HCT116 (cell line): ENCODE measurements at regions not wholly inside any gene's neighbourhood (a gene's known extent, or its start where the extent isn't known, plus 50 kb on each side); places are given as distances from the start of the nearest gene placed in this dataset.

ENCODE experiments used
- ATAC-seq: fragments of 200-7000 bp; cut with Tn5 transposase; 2 replicates; pipeline ENCODE4 v1.9.1; 2020; ENCODE audit warnings: mild to moderate bottlenecking, moderate library complexity
- BruUV-seq: library from RNA; stranded (reverse); fragments of 400-500 nt; replicated peaks from 2 replicates; lab custom pipeline; 2021; lab: Mats Ljungman, UMichigan
- CTCF ChIA-PET: fragments of 300-600 bp; sonication (Branson Sonifier 250); formaldehyde crosslinking; loops from one replicate; lab custom pipeline; 2021; ENCODE audit warnings: antibody characterized with exemption; lab: Charles Lee
- POLR2A ChIA-PET: fragments of 300-600, 350-600 bp; sonication (Branson Sonifier 250); formaldehyde crosslinking; loops from one replicate; lab custom pipeline; 2021; ENCODE audit warnings: antibody characterized with exemption; lab: Charles Lee
- RAD21 ChIA-PET, 2 experiments: fragments of 300-600 bp; sonication (Branson Sonifier 250); formaldehyde crosslinking; loops; one replicate each; lab custom pipeline; 2023; ENCODE audit warnings: low total read pairs in 2 of 2; ENCODE audit not compliant: uncharacterized antibody in 2 of 2, unreplicated experiment in 2 of 2, low non-redundant PET in 1 of 2; lab: Charles Lee
- DNase-seq: peaks from one replicate; pipeline ENCODE4 v3.0.0-alpha.2; 2010; ENCODE audit warnings: low read depth, low spot score
- H2AFZ ChIP-seq: fragments of 200-600 bp; shearing (Covaris generic), sonication (generic); 2 replicates; pipeline ENCODE4 v1.6.1; 2017; ENCODE audit warnings: low read depth, mixed run types, mixed read lengths, antibody characterized with exemption, low read length; ENCODE audit not compliant: poor library complexity, severe bottlenecking
- H3K27ac ChIP-seq: 2 replicates; pipeline ENCODE4 v1.5.1; 2012; ENCODE audit warnings: low read depth, low read length
- H3K27me3 ChIP-seq: fragments of 200-600 bp; sonication (generic); 2 replicates; pipeline ENCODE4 v1.6.1; 2016; ENCODE audit warnings: mixed run types, low read length, mixed read lengths; ENCODE audit not compliant: insufficient read depth
- H3K36me3 ChIP-seq, 2 experiments: fragments of 200-500 bp in 1 of 2; fragments of 200-600 bp in 1 of 2; sonication (Bioruptor generic) in 1 of 2; sonication (generic) in 1 of 2; 2 replicates each; pipeline versions ENCODE4 v1.5.1 to v1.6.1; 2014 to 2016; ENCODE audit warnings: low read length in 2 of 2, inconsistent platforms in 1 of 2, mixed read lengths in 1 of 2, mixed run types in 1 of 2; ENCODE audit not compliant: insufficient read depth in 2 of 2, control insufficient read depth in 1 of 2
- H3K4me1 ChIP-seq, 2 experiments: fragments of 200-600 bp in 1 of 2; sonication (generic) in 1 of 2; 2 replicates each; pipeline versions ENCODE4 v1.5.1 to v1.6.1; 2012 to 2017; ENCODE audit warnings: low read length in 2 of 2, inconsistent platforms in 1 of 2, mild to moderate bottlenecking in 1 of 2, mixed read lengths in 1 of 2, mixed run types in 1 of 2, moderate library complexity in 1 of 2; ENCODE audit not compliant: insufficient read depth in 2 of 2, control insufficient read depth in 1 of 2
- H3K4me2 ChIP-seq: fragments of 200-600 bp; sonication (generic); 2 replicates; pipeline ENCODE4 v1.6.1; 2017; ENCODE audit warnings: mixed run types, low read length, mixed read lengths
- H3K4me3 ChIP-seq, 2 experiments: fragments of 200-600 bp in 1 of 2; sonication (generic) in 1 of 2; replicated peaks in 1 of 2; 2 replicates each; pipeline ENCODE4 v1.5.1; 2011 to 2016; ENCODE audit warnings: low read length in 2 of 2, control low read depth in 1 of 2, low read depth in 1 of 2, mild to moderate bottlenecking in 1 of 2, mixed read lengths in 1 of 2, mixed run types in 1 of 2
- H3K79me2 ChIP-seq: fragments of 200-600 bp; sonication (generic); 2 replicates; pipeline ENCODE4 v1.6.1; 2017; ENCODE audit warnings: mild to moderate bottlenecking, mixed run types, low read length, moderate library complexity, mixed read lengths; ENCODE audit not compliant: insufficient read depth
- H3K9ac ChIP-seq: fragments of 200-600 bp; sonication (generic); 2 replicates; pipeline ENCODE4 v1.6.1; 2016; ENCODE audit warnings: low read length, mixed read lengths
- H3K9me2 ChIP-seq: fragments of 200-600 bp; sonication (generic), shearing (Covaris generic); 2 replicates; pipeline ENCODE4 v1.6.1; 2017; ENCODE audit warnings: mixed run types, mild to moderate bottlenecking, moderate library complexity; ENCODE audit not compliant: insufficient read depth
- H3K9me3 ChIP-seq, 2 experiments: fragments of 200-500 bp in 1 of 2; fragments of 200-600 bp in 1 of 2; sonication (Bioruptor generic) in 1 of 2; sonication (generic) in 1 of 2; 2 replicates each; pipeline ENCODE4 v1.6.1; 2014 to 2017; ENCODE audit warnings: low read length in 2 of 2, mixed read lengths in 2 of 2, inconsistent platforms in 1 of 2, low read depth in 1 of 2, mild to moderate bottlenecking in 1 of 2, mixed run types in 1 of 2, moderate library complexity in 1 of 2; ENCODE audit not compliant: control insufficient read depth in 1 of 2, insufficient read depth in 1 of 2
- H4K20me1 ChIP-seq: fragments of 200-600 bp; sonication (generic), shearing (Covaris generic); 2 replicates; pipeline ENCODE4 v1.6.1; 2017; ENCODE audit warnings: mixed run types, mild to moderate bottlenecking, moderate library complexity; ENCODE audit not compliant: insufficient read depth
- ATF3 ChIP-seq: IDR thresholded peaks from 2 replicates; pipeline ENCODE4 v1.6.1; 2012
- CBX3 ChIP-seq: IDR thresholded peaks from 2 replicates; pipeline ENCODE4 v1.6.1; 2012; ENCODE audit warnings: low read depth
- ELF1 ChIP-seq: IDR thresholded peaks from 2 replicates; pipeline ENCODE4 v1.6.1; 2012; ENCODE audit warnings: low read depth, borderline replicate concordance
- EZH2 ChIP-seq: fragments of 200-600 bp; sonication (generic); IDR thresholded peaks from 2 replicates; pipeline ENCODE4 v1.6.1; 2017; ENCODE audit warnings: antibody characterized with exemption, mixed run types
- MAX ChIP-seq: IDR thresholded peaks from 2 replicates; pipeline ENCODE4 v1.6.1; 2012
- RAD21 ChIP-seq: IDR thresholded peaks from 2 replicates; pipeline ENCODE4 v1.6.1; 2012; ENCODE audit warnings: low read depth, mild to moderate bottlenecking
- REST ChIP-seq: IDR thresholded peaks from 2 replicates; pipeline ENCODE4 v1.6.1; 2012; ENCODE audit warnings: low read depth
- TCF7L2 ChIP-seq: IDR thresholded peaks from 2 replicates; pipeline ENCODE4 v1.7.0; 2011; ENCODE audit warnings: borderline replicate concordance, inconsistent platforms; ENCODE audit not compliant: insufficient read depth, insufficient read length; ENCODE audit errors: extremely low read depth
- YY1 ChIP-seq: IDR thresholded peaks from 2 replicates; pipeline ENCODE4 v1.6.1; 2011; ENCODE audit warnings: low read length, low read depth, moderate library complexity, mild to moderate bottlenecking; ENCODE audit not compliant: insufficient replicate concordance; ENCODE audit errors: extremely low read depth
- ZBTB33 ChIP-seq: IDR thresholded peaks from 2 replicates; pipeline ENCODE4 v1.6.1; 2011; ENCODE audit warnings: mild to moderate bottlenecking, low read length, moderate library complexity; ENCODE audit not compliant: insufficient replicate concordance; ENCODE audit errors: extremely low read depth
- ZFX ChIP-seq: fragments of 450-650 bp; IDR thresholded peaks from 2 replicates; pipeline ENCODE4 v1.6.1; 2017
- ZNF274 ChIP-seq: fragments of 200-500 bp; sonication (Bioruptor generic); IDR thresholded peaks from 2 replicates; pipeline ENCODE4 v1.6.1; 2014; ENCODE audit warnings: mild to moderate bottlenecking, low read depth, low read length, inconsistent platforms
- intact Hi-C: fragments of 100-400 bp; cut with micrococcal nuclease; formaldehyde crosslinking; loops from 2 replicates; pipeline ENCODE4 v1.10.0; 2022

GRCh38 chr19:33928458-33928950, 131.8 kb downstream of the KCTD15 start:
- ChIA-PET CTCF (no interaction called here), POLR2A (no interaction called here), RAD21 (no interaction called here)
- TF ChIP-seq EZH2 = no peak
- no peak for TF ChIP-seq ELF1
- TF ChIP-seq YY1 = no peak
- no peak for TF ChIP-seq ZBTB33
- TF ChIP-seq ZFX = no peak
- no peak for TF ChIP-seq MAX
- no peak for TF ChIP-seq ATF3
- TF ChIP-seq ZNF274 = no peak
- no peak for TF ChIP-seq REST
- TF ChIP-seq RAD21 = no peak
- TF ChIP-seq CBX3 = no peak
- no peak for TF ChIP-seq TCF7L2
- Histone ChIP-seq H3K9me3 (no peaks in the 10 kb centered on the region), H3K9ac (no peak overlapping the region), H3K4me3 (no peak overlapping the region), H3K4me1 (no peaks in the 10 kb centered on the region), H3K4me2 (no peak overlapping the region), H3K27me3 (0 out of 2 replicates have a peak, but pooled peaks cover 3% of the 10 kb centered on the region), H3K79me2 (no peaks in the 10 kb centered on the region), H3K27ac (no peak overlapping the region), H3K9me2 (no peaks in the 10 kb centered on the region), H4K20me1 (no peaks in the 10 kb centered on the region), H3K36me3 (no peaks in the 10 kb centered on the region), H2AFZ (no peak overlapping the region)
- no TSS peak for BruUV-seq
- intact Hi-C loops = no loop called here
- DNase-seq (no peak), ATAC-seq (no peak)
